A673 (cell line): ENCODE measurements at regions not wholly inside any gene's neighbourhood (a gene's known extent, or its start where the extent isn't known, plus 50 kb on each side); places are given as distances from the start of the nearest gene placed in this dataset.

Experiments used
- BruUV-seq: library from RNA; stranded (reverse); fragments of 400-500 nt; replicated peaks from 2 replicates; lab custom pipeline; 2021; lab: Mats Ljungman, UMichigan
- CTCF ChIA-PET: fragments of 300-600 bp; sonication (Branson Sonifier 250); formaldehyde crosslinking; loops from one replicate; lab custom pipeline; 2022; ENCODE audit warnings: antibody characterized with exemption; lab: Charles Lee
- POLR2A ChIA-PET: fragments of 300-600 bp; sonication (Branson Sonifier 250); formaldehyde crosslinking; loops from one replicate; lab custom pipeline; 2022; ENCODE audit warnings: antibody characterized with exemption; ENCODE audit not compliant: low non-redundant PET; lab: Charles Lee
- DNase-seq: peaks from one replicate; pipeline ENCODE4 v3.0.0-alpha.2; 2015; ENCODE audit warnings: low spot score
- H3K27ac ChIP-seq: fragments of 200-600 bp; sonication (generic); 2 replicates; pipeline ENCODE4 v1.5.1; 2016; ENCODE audit warnings: mixed run types, low read depth, mild to moderate bottlenecking, mixed read lengths, antibody characterized with exemption, low read length; ENCODE audit not compliant: poor library complexity, severe bottlenecking
- H3K27me3 ChIP-seq: fragments of 200-600 bp; sonication (generic); replicated peaks from 2 replicates; pipeline ENCODE4 v1.6.1; 2017; ENCODE audit warnings: mixed run types, low read depth, mild to moderate bottlenecking, mixed read lengths, antibody characterized with exemption, low read length; ENCODE audit not compliant: insufficient read depth, poor library complexity
- H3K36me3 ChIP-seq: fragments of 200-600 bp; sonication (generic); 2 replicates; pipeline ENCODE4 v1.6.1; 2016; ENCODE audit warnings: mixed run types, mild to moderate bottlenecking, mixed read lengths, antibody characterized with exemption, low read length; ENCODE audit not compliant: insufficient read depth, poor library complexity, severe bottlenecking
- H3K4me1 ChIP-seq: fragments of 200-600 bp; sonication (generic); 2 replicates; pipeline ENCODE4 v1.6.1; 2017; ENCODE audit warnings: mixed run types, mild to moderate bottlenecking, mixed read lengths, antibody characterized with exemption, low read length; ENCODE audit not compliant: insufficient read depth, poor library complexity, severe bottlenecking
- H3K4me3 ChIP-seq: fragments of 200-600 bp; sonication (generic); 2 replicates; pipeline ENCODE4 v1.5.1; 2016; ENCODE audit warnings: low read depth, mixed run types, mild to moderate bottlenecking, mixed read lengths, low read length; ENCODE audit not compliant: poor library complexity, severe bottlenecking
- H3K9me3 ChIP-seq: fragments of 200-600 bp; sonication (generic); 2 replicates; pipeline ENCODE4 v1.6.1; 2016; ENCODE audit warnings: mixed run types, low read depth, mild to moderate bottlenecking, mixed read lengths, antibody characterized with exemption, low read length; ENCODE audit not compliant: poor library complexity, severe bottlenecking
- CTCF ChIP-seq: fragments of 300-800, 200-600 bp; sonication (generic); conservative IDR thresholded peaks from 2 replicates; pipeline ENCODE4 v1.5.1; 2017; ENCODE audit warnings: low read depth, mild to moderate bottlenecking, antibody characterized with exemption, low read length, moderate library complexity, mixed read lengths
- EZH2 ChIP-seq: fragments of 200-600 bp; sonication (generic); IDR thresholded peaks from 2 replicates; pipeline ENCODE4 v1.6.1; 2017; ENCODE audit warnings: borderline replicate concordance, low read depth, mild to moderate bottlenecking, mixed read lengths, antibody characterized with exemption, low read length; ENCODE audit not compliant: poor library complexity, severe bottlenecking
- intact Hi-C: fragments of 100-400 bp; cut with micrococcal nuclease; formaldehyde crosslinking; loops from one replicate; pipeline ENCODE4 v1.10.0; 2022; ENCODE audit not compliant: unreplicated experiment

DNA sequence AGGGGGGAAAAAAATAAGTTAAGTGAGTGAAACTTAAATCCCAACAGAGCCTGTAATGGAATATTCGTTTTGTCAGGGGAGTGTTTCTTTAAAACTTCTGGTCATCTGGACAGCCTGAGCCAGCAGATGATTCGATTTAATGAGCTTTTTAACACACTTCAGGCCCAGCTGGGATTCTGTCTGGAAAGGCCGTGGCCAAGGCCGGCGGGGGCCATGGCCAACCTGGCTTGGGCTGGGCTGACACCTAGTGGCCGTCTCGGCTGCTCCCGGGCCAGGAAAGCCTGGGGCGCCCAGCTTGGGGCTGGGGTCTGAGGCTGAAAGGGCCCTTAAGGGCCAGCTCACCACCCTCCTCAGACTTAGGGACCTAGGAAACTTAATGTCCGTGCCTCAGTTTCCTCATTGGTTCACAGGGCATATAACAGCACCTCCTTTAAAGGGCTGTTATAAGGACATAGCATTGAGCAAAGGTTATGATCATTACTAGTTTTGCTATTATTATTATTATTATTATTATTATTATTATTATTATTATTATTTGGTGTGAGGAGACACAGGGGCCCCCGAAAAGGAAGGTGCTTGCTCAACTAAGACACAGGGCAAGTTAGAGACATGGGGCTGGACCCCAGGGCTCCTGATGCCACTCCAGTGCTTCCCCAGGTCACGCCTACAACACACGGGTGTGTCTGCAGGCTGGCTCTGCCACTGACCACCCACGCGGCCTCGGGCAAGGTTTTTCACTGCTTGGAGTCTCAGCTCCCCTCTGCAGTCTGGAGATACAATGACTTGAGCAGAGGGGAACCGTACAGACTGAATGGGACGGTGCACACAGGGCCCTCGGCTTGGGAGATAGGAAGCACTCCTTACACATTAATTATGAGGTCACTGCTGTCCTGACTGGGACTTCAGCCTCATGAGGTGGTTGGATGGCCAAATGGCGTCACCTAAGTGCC is 84.0 kb downstream of the SYNE3 start:
- Histone ChIP-seq H3K9me3 (no peaks in the 10 kb centered on the region), H3K27me3 (no peaks in the 10 kb centered on the region), H3K36me3 (no peaks in the 10 kb centered on the region), H3K4me1 (no peaks in the 10 kb centered on the region), H3K27ac (no peak overlapping the region), H3K4me3 (no peak overlapping the region)
- no TSS peak for BruUV-seq
- TF ChIP-seq CTCF = peak; percentile 69
- TF ChIP-seq EZH2 = no peak
- intact Hi-C loops = loop anchor here (5.0 kb wide), 1 partner anchor 740 kb away; no protein-coding TSS in a partner anchor
- ChIA-PET CTCF (interaction anchor here (0.6 to 1.1 kb wide), 4 partner anchors 8 to 877 kb away, joined by 3 to 5 read pairs (median 4); no protein-coding TSS in a partner anchor), POLR2A (no interaction called here)
- DNase-seq = peak; percentile 37

GRCh38 chr14:95431199-95432143 is 85.0 kb downstream of the SYNE3 start:
- Histone ChIP-seq H3K4me3 (no peak overlapping the region), H3K9me3 (no peaks in the 10 kb centered on the region), H3K27me3 (no peaks in the 10 kb centered on the region), H3K4me1 (no peaks in the 10 kb centered on the region), H3K27ac (no peak overlapping the region), H3K36me3 (no peaks in the 10 kb centered on the region)
- ChIA-PET POLR2A (no interaction called here), CTCF (interaction anchor here (0.6 kb wide), 3 partner anchors 342 to 876 kb away, joined by 3 to 5 read pairs (median 4); no protein-coding TSS in a partner anchor)
- intact Hi-C loops = loop anchor here (5.0 kb wide), 1 partner anchor 739 kb away; no protein-coding TSS in a partner anchor
- BruUV-seq = no TSS peak
- DNase-seq = peak; percentile 60
- TF ChIP-seq CTCF (peak; percentile 71), EZH2 (no peak)

GRCh38 chr14:95428557-95428956 is 87.9 kb downstream of the SYNE3 start:
- DNase-seq = no peak
- BruUV-seq = no TSS peak
- intact Hi-C loops = loop anchor here (10.0 kb wide), 1 partner anchor 334 kb away; no protein-coding TSS in a partner anchor
- POLR2A ChIA-PET = no interaction called here
- no peak overlapping the region for H3K27ac ChIP-seq
- H3K4me3 ChIP-seq = no peak overlapping the region
- no peaks in the 10 kb centered on the region for H3K27me3 ChIP-seq
- no peaks in the 10 kb centered on the region for H3K4me1 ChIP-seq
- CTCF ChIA-PET = no interaction called here
- H3K9me3 ChIP-seq = no peaks in the 10 kb centered on the region
- H3K36me3 ChIP-seq = no peaks in the 10 kb centered on the region
- TF ChIP-seq EZH2 (no peak), CTCF (no peak)
